ENCODE measurements at regions not wholly inside any gene's neighbourhood (a gene's known extent, or its start where the extent isn't known, plus 50 kb on each side); places are given as distances from the start of the nearest gene placed in this dataset.
A peak's percentile ranks its signal among the peaks of the same experiment; 100 is the strongest.

DNA sequence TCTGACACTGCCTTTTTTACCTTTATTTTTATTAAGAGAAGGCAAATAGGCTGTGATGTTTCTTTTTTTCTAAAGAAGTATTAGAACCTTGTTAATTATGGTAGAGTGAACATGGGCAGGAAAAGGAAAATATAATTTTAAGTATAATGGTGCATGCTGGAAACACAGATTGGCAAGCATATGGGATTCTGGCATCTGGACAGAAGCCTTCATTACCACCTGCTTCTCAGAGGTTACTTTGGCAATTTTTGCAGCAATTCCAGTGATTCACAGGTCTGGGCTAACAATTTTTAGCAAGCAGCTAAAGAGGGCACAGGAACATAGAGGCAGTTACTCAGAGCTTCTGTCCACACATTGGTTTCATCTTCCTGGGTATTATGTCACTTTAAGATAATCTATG, 258.3 kb downstream of the DIPK2A start:
- no peak for DNase-seq (ENCODE audit: low spot score)

DNA sequence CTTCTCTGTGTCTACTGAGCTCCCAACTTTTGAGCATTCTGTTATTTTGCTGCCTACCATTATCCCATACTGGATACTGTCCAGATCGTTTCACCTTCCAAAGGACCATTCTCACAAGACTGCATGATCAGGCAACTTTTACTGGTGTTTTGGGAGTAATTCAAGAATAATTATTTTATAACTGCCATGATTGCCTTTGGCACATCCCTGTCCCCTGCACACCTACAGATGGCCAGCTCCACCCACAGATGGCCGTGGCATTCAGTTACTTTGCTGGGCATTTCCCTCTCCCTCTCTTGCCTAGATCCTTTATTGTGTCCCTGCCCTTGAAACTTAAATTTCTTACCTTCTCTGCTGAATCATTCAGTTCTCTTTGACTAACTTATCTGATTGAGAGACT, 263.9 kb downstream of the DIPK2A start:
- DNase-seq (ENCODE audit: low spot score): no peak

DNA sequence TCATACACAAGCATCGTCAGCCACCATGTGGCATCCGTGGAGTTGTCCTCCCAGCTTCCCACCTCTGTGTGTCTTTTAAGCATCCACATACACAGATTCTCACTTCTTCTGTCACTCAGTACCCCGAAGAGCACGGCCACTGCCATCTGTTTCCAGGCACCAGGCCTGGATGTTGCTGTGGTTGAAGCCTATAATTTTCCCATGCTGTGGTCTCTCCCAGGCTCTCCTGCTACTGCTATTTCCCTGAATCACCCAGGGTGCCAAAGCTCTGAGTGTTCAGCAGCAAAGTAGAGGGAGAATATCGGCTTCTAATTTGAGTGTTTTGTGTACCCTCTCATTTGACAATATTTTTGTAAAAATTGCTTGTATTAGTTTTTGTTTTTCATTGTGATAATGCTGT, 265.7 kb downstream of the DIPK2A start:
- no peak for DNase-seq (ENCODE audit: low spot score)

DNA sequence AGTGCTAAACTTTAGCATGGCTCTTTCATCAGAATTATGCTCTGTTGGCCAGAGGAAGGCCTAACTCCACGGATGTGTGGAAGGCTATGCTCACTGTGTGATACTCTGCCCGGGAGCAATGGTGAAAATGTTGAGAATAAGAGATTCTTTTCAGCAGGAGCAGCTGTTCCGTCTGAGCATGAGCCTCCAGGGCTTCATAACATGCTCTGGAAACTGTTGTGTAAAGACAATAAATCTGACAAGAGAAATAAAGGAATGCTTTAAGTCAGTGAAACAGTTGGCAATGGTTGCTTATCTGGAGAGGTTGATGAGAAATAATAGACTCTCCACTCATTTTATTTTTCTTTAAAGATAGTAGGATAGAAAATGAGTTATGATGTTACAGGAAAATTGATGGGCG, 269.8 kb downstream of the DIPK2A start:
- no peak for DNase-seq (ENCODE audit: low spot score)

DNA sequence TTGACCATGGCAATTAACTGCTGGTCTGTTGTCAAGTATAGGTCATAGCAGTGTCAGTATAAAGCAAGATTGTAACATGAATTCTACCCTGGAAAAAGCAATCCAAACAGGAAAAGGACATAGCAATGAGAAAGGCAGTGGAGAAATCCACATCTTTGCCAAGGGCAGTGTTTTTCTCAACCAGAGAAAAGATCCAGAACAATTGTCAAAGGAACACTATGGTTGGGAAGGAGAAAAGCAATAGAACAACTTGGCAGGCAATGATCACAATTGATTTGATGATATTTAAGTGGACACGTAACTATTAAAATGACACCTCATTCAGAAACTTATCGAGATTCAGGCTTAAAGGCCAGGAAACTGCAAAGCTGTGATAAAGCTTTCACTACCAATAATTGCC, 271.1 kb downstream of the DIPK2A start:
- no peak for DNase-seq (ENCODE audit: low spot score)

DNA sequence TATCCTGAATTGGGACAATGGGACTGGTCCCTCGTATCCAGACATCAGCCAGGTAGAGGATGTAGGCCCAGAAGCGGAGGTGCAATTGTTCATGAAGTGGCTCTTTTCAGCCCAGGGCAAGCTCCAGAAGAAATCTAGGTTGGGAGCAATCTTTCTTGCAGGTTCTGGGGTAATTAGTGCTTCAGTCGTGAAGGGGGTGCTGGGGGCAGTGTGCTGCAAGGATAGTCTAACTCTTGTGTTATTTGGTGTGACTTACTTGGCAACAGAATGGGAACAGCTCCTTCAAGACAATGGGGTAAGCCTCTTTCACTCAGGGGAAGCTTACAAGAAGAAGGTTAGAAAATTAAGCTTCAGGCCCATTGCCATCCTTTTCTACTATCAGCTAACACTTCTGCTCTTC, 273.0 kb downstream of the DIPK2A start:
- no peak for DNase-seq (ENCODE audit: low spot score)

DNA sequence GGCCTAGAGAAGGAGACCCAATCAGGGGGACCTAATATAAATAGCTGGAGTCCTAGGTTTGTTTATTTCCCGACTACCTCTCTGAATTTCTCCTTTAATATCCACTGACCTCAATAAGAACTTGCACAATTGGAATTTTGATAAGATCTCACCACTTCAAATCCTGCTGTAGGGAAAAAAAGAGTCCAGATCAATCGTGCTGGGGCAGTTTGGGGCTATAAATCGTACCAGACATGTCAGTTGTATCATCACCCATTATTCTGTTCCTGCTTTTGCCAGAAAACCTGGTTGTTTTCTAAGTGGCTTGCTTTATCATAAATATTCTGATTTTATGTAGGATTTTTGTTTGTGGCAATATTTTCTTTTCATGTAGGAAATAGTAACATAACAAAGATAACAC, 281.3 kb downstream of the DIPK2A start:
- no peak for DNase-seq (ENCODE audit: low spot score)

DNA sequence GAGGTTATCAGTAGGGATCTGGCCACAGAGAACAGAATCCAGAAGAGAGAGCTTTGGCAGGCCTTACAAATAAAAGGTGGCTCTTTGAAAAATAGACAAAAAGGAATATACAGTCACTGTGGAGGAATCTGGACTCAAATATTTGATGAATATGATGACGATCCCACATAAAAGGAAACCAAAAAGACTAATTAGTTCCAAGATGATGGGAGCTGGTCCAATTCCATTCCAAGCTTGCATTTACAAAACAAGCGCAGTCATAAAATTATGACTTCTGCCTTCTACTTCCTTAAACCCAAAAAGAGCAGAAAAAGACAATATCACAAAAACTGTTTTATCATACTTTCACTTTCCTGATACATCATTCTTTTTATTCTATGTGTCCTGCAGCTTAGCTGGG, 285.8 kb downstream of the DIPK2A start:
- no peak for DNase-seq (ENCODE audit: low spot score)

DNA sequence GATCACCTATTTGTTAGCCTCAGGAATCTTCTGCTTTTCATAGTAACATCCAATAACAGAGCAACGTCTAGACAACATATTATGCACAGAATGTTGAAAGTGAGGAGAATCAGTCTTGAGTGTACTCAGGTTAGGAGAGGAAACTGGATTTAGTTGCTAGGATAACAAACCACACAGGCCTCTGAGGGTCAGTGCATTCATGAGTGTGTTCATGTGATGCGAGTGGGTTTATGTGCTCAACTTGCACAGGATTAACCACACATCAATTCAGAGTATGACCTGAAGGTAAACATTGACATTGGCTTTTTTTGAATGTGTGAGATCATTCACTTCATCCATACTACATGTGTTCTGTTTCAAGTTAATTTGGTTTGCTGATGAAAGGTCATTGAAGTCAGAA, 287.6 kb downstream of the DIPK2A start:
- no peak for DNase-seq (ENCODE audit: low spot score)

DNA sequence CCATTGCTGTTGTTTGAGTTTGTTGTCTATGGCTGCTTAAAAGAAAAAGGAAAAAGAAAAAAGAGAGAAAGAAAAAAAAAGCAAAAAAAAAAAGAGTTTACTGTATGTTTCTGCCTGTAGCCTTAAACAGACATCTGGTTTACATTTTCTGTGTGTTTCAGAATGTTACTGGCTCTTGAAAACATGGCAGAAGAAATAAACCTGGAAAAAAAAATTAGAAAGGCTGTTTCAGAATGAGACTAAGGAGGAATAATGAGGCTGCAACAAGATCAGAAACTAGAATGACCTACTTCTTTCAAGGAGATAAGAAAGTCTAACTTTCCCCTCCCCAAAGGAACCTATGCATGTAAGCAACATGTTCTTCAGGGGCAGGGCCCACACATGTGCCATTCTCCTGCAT, 292.1 kb downstream of the DIPK2A start:
- DNase-seq (ENCODE audit: low spot score): no peak

DNA sequence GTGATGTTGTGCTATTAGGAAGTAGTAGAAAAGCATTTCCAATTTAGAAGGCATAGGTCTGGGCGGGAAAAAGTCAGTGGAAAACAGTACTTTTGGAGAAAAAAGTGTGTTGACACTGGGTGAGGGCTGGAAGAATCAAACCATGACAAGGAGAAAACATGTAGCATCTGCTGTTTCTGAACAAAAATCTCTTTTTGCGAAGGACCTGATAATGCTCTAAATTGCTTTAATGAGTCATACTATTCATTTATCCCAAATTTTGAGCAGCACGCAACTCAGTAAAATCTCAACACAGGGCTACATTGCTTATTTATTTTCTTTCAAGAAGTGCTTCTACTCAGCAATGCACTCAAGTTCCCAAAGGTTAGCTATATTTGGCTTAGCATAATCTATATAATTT, 292.7 kb downstream of the DIPK2A start:
- no peak for DNase-seq (ENCODE audit: low spot score)

DNA sequence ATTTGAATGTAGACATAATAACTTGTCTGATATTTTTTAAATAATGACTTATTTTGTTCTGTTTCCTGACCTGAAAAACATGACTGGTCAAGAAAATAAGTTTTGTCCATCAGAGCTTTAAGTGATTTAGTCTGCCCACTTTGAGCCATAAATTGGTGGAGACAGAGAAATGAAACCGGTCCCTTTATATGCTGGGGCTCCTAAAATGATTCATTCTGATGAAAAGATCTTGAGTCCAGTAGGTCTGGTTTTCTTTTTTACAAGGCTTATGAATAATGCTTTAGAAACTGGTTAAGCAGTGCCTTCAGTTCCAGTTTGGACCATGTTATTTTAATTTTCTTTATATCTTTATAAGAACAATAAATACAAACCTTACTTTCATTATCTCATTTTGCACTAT, 293.2 kb downstream of the DIPK2A start:
- DNase-seq (ENCODE audit: low spot score): no peak

DNA sequence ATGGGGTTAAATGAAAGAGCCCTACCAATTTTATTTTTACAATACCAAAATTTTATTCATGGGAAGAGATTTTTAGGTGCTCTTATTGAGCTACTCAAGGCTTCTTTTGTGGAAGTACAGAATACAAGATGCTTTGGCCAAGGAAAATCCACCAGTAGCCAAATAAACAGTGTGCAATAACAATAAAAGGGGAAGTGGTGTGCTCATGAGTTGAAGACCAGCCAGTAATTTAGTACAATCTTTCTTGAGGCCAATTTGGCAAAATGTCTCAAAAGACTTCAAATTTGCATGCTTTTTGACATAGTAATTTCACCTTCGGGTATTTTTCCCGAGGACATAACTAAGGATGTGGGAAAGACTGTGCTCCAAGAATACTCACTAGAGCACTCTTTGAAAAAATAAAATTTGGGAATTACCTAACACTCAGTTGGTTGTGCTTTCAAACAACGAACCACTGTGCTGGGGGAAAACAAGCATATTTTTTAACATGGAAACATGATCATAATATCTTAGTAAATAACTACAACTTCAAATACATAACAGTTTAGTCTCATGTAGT, 294.0 kb downstream of the DIPK2A start:
- DNase-seq (ENCODE audit: low spot score): peak; percentile 20

DNA sequence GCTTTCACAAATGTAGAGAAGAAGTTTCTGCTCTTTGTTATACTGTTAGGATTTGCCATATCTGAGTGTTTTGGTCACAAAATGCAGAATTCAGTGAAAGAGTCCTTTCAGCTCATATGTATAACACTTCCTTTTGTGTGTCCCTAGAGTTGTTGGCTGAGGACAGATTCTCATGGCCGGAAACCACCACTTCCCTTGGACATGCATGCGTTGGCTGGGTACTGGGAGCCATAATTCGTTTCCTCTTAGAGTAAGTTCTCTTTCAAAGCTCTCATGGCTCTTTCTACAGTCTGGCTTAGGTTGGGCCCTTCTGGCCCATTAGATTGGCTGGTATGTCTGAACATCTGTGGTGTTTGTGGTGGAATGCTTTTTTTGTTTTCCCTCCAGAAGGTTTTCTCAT, 298.5 kb downstream of the DIPK2A start:
- peak; percentile 49 for DNase-seq (ENCODE audit: low spot score)

DNA sequence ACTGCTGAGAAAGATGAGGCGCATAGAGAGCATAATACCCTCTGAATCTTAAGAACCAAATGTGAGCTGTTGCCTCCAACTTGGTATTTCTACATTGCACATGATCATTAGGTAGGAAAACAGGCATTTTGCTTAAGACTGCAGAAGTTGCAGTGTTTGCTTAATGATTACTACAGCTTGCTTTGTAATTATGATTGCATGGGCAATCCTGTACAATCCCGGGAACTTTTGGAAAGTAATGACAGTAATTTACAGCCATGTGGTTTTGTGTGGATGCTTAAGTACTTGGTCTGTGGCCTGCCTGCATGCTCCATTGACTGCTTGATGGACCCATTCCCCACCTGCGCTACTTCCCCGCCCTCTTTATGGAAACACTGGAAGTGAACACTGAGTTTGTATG, 301.1 kb downstream of the DIPK2A start:
- no peak for DNase-seq (ENCODE audit: low spot score)

DNA sequence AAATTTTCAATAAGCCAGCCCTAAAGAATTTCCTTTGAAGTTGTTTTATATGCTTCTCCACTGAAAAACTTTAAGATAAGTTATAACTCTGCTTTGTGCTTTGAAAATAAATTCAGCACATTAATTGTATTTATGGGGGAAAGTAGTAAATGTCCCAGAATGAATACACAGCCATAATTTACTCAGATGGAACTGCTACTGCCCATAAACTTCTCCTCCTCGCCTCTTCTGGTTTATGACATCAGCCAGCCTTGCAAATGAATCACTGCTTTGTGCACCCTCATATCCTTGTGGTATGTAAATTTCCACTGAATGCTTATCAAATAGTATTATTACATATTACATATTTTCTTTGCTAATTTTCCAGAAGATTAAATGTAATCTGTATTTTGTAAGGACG, 302.0 kb downstream of the DIPK2A start:
- DNase-seq (ENCODE audit: low spot score): no peak

DNA sequence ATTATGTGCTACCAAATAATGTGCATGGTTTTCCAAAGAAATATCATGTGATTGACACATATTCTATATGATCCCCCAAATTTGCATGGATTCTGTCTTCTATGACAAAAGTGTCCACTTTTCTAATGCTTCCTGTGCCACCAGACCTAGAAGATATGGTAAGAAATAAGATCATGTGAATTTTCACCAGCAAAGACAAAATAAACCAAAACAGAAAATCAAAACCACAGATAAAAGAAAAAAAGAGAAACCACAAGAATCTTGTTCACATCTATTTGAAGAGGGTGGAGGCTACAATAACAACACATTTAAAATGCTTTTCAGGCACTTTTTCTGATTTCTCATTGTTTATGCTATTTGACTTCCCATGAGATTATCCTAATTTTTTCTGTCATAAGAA, 303.4 kb downstream of the DIPK2A start:
- DNase-seq (ENCODE audit: low spot score): no peak

DNA sequence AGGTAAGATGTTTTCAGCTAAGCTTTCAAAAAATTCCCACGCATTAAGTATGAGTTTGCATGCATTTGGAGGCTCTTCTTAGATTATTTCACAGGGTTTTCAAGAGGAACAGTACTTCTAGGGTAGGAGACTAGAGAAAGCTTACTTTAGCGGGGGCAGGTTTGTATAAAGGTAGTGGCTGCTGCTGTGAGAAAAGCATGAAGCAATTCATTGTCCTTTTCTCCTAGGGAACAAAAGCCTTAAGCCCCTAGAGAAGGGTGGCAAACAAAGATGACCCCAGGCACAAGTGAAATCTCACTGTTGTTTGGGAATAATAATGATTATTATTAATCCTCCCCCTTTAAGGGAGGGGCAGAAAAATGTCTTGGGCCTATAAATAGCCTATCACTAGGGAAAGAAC, 310.7 kb downstream of the DIPK2A start:
- DNase-seq (ENCODE audit: low spot score): no peak

DNA sequence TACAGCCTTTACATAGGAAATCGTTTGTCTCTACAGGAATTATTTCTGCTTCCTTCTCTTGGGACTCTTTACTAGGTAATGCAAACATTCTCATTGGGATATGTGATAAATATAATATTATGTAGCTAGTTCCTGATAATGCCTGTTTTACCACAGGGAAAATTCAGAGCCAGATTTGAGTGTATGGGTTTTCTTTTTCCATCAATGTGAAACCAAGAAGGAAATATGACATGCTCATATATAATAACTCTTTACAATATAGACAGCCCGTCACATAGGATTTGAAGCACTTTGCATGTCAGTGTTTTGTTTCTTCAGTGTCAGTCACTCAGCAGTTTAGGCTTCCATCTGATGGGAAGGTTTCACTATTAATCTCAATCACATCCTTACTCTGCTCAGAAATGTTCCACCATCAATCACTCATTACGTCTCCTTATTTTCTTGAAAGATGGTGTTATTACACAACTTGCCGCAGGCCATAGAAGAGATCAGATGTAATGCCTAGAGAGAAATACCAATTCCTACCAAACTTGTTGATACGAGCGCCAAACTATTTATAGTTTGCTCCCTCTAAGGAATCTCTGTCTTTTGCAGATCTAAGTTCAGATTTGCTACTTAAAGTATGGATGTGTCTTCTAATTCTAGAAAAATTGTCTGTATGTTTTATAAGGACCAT, 314.8 kb downstream of the DIPK2A start:
- no peak for DNase-seq (ENCODE audit: low spot score)

DNA sequence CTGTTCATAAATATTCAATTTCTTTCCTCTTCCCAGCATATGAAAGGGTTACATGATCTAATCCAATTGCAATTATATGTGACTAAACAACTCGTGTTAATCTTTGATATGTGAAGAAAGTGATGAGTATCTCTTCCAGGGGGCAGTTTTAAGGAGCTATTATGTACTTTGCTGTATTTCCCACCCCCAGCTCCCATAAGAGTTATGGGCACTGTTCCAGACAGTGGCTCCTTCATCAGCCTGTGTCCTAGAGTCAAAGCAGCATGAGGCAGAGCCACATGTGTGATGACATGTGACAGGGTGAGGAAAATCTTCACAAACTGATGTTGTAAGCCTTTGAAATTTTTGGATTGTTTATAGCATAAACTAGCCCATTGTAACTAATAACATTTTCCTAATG, 315.4 kb downstream of the DIPK2A start:
- no peak for DNase-seq (ENCODE audit: low spot score)

DNA sequence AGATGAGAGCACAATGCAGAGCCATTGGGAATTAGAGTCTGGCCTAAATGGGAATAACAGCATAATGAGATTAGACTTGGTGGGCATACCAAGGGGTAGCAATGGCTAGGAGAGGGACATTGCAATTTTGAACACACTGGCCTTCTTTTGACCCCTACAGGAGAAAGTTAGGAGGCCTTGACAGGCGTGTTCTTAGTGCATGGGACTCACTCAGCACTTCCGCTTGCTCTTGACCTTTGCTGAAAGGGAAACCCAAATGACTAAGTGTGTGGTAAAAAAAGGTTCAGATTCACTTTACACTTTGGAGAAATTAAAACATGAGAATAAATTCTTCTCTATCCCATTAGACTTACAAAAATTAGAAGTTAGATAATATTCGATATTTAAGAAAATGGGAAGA, 317.4 kb downstream of the DIPK2A start:
- no peak for DNase-seq (ENCODE audit: low spot score)

DNA sequence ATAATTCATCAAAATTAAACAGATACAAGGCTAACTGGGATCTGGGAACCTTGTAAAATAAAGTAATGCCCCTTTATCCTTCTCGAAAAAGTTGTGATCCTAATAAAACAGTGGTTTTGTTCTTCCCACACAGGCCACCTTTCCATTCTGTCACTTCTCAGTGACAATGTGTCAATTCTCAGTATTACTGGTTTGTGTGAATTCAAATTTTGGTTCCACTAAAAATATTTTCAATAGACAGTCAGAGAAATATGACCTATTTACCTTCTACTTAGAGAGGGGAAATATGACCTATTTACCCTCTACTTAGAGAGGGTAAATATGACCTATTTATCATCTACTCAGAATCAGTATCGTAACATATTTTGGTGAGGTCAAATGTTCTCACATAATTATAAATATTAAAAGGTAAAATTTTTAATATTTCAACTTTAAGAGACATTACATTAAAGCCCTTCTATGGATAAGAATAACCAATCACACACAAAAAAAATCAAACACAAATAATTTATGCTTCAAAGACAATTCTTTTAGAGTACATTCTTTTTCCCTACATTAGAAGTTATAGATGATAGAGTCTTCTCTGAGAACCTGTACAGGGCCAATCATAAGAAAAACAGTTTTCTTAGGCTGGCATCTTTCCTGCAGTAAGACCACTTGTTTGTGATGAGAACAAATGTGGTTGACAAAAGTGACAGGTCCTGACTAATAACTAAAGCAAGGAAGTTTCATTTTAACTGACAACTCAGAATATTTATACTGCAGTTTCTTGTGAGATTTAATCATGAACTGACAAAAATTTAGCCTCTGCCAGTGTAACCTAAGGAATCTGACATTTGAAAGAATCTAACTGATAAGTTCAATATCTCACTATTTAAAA, 323.3 kb downstream of the DIPK2A start:
- DNase-seq (ENCODE audit: low spot score): no peak

DNA sequence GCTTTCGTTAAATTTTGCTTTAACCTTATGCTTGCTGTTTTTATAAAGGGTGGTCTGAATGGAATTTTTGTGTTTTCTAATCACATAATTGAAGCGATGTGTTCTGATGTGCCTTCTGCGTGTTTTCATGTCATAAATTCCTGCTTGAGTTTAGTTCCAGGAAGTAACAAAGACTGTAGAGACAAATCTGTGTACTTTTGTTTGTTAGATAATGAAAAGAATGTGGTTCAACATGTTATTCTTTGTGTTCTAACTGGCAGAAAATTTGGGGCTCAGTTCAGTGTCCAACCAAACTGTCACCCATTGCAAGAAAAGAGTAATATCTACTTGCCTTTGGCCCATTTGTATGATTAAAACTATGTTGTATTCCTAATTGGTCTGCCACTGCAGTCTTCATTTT, 324.0 kb downstream of the DIPK2A start:
- no peak for DNase-seq (ENCODE audit: low spot score)

All from Ammon's horn (tissue), 1 donor.